ENCODE measurements at regions not wholly inside any gene's neighbourhood (a gene's known extent, or its start where the extent isn't known, plus 50 kb on each side); places are given as distances from the start of the nearest gene placed in this dataset.

- DNase-seq, result no peak
Observed at GRCh38 chr13:21822029-21822428, 151.2 kb downstream of the FGF9 start.

GRCh38 chr13:21823416-21823815 is 152.5 kb downstream of the FGF9 start:
- DNase-seq, result no peak

GRCh38 chr13:21823949-21824348 is 153.1 kb downstream of the FGF9 start:
- DNase-seq, result no peak

GRCh38 chr13:21825186-21825585 is 154.3 kb downstream of the FGF9 start:
- no peak for DNase-seq

GRCh38 chr13:21825801-21826200 is 154.9 kb downstream of the FGF9 start:
- DNase-seq, result no peak

GRCh38 chr13:21826214-21827015 is 155.5 kb downstream of the FGF9 start:
- no peak for DNase-seq

- no peak for DNase-seq
Observed at GRCh38 chr13:21831654-21832324, 160.9 kb downstream of the FGF9 start.

- no peak for DNase-seq
Observed at GRCh38 chr13:21833921-21834320, 163.0 kb downstream of the FGF9 start.

- DNase-seq, result no peak
Observed at GRCh38 chr13:21834521-21834920, 163.6 kb downstream of the FGF9 start.

- no peak for DNase-seq
Observed at GRCh38 chr13:21837288-21837687, 166.4 kb downstream of the FGF9 start.

GRCh38 chr13:21837841-21838551 is 167.1 kb downstream of the FGF9 start:
- no peak for DNase-seq

- no peak for DNase-seq
Observed at GRCh38 chr13:21846605-21847004, 175.7 kb downstream of the FGF9 start.

- DNase-seq, result no peak
Observed at GRCh38 chr13:21849323-21849722, 178.4 kb downstream of the FGF9 start.

GRCh38 chr13:21850013-21851006 is 179.4 kb downstream of the FGF9 start:
- no peak for DNase-seq

- DNase-seq, result no peak
Observed at GRCh38 chr13:21852043-21852442, 181.2 kb downstream of the FGF9 start.

- DNase-seq, result no peak
Observed at GRCh38 chr13:21853779-21854178, 182.9 kb downstream of the FGF9 start.

GRCh38 chr13:21868823-21869222 is 197.9 kb downstream of the FGF9 start:
- no peak for DNase-seq

GRCh38 chr13:21871382-21871781 is 200.5 kb downstream of the FGF9 start:
- DNase-seq, result no peak

GRCh38 chr13:21871919-21872318 is 201.0 kb downstream of the FGF9 start:
- no peak for DNase-seq

GRCh38 chr13:21872795-21873194 is 201.9 kb downstream of the FGF9 start:
- no peak for DNase-seq

- DNase-seq, result no peak
Observed at GRCh38 chr13:21875116-21875515, 204.2 kb downstream of the FGF9 start.

- no peak for DNase-seq
Observed at GRCh38 chr13:21879263-21879914, 208.5 kb downstream of the FGF9 start.
